HG03342 (cell line): ENCODE measurements at regions not wholly inside any gene's neighbourhood (a gene's known extent, or its start where the extent isn't known, plus 50 kb on each side); places are given as distances from the start of the nearest gene placed in this dataset.

Source experiments
- ATAC-seq: cut with Tn5 transposase; IDR thresholded peaks from one replicate; pipeline ENCODE4 v1.9.1; 2021; ENCODE audit warnings: mild to moderate bottlenecking, moderate library complexity; ENCODE audit not compliant: unreplicated experiment

- no peak for ATAC-seq
Measured at GRCh38 chr11:87374038-87374807, 336.5 kb downstream of the TMEM135 start.
